Adrenal gland (tissue), 5 donors: ENCODE measurements at regions not wholly inside any gene's neighbourhood (a gene's known extent, or its start where the extent isn't known, plus 50 kb on each side); places are given as distances from the start of the nearest gene placed in this dataset.

ENCODE experiments used
- POLR2A ChIP-seq, 2 donors: fragments of 450-650 bp; IDR thresholded peaks; one replicate each; pipeline ENCODE4 v1.6.1; 2017; ENCODE audit warnings: antibody characterized with exemption in 2 of 2, mild to moderate bottlenecking in 2 of 2, moderate library complexity in 1 of 2
- TF ChIP-seq, protein P1 (sequence below), 6 experiments: fragments of 450-650 bp in 4 of 6; fragments of 200-600 bp in 2 of 6; sonication (generic) in 1 of 6; IDR thresholded peaks; 1 replicate in 5 of 6; 2 replicates in 1 of 6; pipeline versions ENCODE4 v1.5.1 to v1.8.0; 2016 to 2021; ENCODE audit warnings: antibody characterized with exemption in 6 of 6, mild to moderate bottlenecking in 2 of 6, moderate library complexity in 1 of 6
- donor health status: DM: no; HTN: no; CAD: no.

- TF ChIP-seq, protein P1, sequence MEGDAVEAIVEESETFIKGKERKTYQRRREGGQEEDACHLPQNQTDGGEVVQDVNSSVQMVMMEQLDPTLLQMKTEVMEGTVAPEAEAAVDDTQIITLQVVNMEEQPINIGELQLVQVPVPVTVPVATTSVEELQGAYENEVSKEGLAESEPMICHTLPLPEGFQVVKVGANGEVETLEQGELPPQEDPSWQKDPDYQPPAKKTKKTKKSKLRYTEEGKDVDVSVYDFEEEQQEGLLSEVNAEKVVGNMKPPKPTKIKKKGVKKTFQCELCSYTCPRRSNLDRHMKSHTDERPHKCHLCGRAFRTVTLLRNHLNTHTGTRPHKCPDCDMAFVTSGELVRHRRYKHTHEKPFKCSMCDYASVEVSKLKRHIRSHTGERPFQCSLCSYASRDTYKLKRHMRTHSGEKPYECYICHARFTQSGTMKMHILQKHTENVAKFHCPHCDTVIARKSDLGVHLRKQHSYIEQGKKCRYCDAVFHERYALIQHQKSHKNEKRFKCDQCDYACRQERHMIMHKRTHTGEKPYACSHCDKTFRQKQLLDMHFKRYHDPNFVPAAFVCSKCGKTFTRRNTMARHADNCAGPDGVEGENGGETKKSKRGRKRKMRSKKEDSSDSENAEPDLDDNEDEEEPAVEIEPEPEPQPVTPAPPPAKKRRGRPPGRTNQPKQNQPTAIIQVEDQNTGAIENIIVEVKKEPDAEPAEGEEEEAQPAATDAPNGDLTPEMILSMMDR (IDR thresholded peaks at IDR 0.05): no peak
- no peak for TF ChIP-seq POLR2A (IDR thresholded peaks at IDR 0.05)
Observed at GRCh38 chr5:68071736-68072135, 143.8 kb upstream of the PIK3R1 start.
